ENCODE measurements at regions not wholly inside any gene's neighbourhood (a gene's known extent, or its start where the extent isn't known, plus 50 kb on each side); places are given as distances from the start of the nearest gene placed in this dataset.

GRCh38 chr9:31759703-31760102 lies 624.7 kb upstream of the ACO1 start:
- TF ChIP-seq POLR2AphosphoS5 (IDR thresholded peaks at IDR 0.05) (no peak), CTCF (IDR thresholded peaks at IDR 0.05) (no peak)

Data from prostate gland (tissue), 2 donors.